ENCODE measurements at regions not wholly inside any gene's neighbourhood (a gene's known extent, or its start where the extent isn't known, plus 50 kb on each side); places are given as distances from the start of the nearest gene placed in this dataset.

GRCh38 chr11:121748068-121748467, 295.3 kb upstream of the SORL1-AS1 start:
- Mint-ChIP-seq H3K27me3 (ENCODE audit: low read depth) (peaks cover 2% of the 10 kb centered on the region; the same call in 1 of the 2 replicates), H3K4me3 (no peak overlapping the region), H3K36me3 (ENCODE audit: insufficient read depth in 1 of 3, low read depth in 3 of 3) (peaks cover 0 to 9% (median 2%) of the 10 kb centered on the region in 3 experiments; a peak in 2 of 7 replicates), H3K4me1 (0 out of 4 replicates have a peak, but pooled peaks cover 0 to 3% of the 10 kb centered on the region in 2 experiments), H3K27ac (no peak overlapping the region), H3K9me3 (peaks cover 10 to 13% of the 10 kb centered on the region in 2 experiments; a peak in 4 of 5 replicates)
- H3K9ac ChIP-seq (ENCODE audit: extremely low read depth, insufficient read length, low read length): no peak overlapping the region
- no peaks in the 10 kb centered on the region for H3K9me3 ChIP-seq (ENCODE audit: control insufficient read depth, low read depth, low read length)
- H3K79me2 ChIP-seq (ENCODE audit: insufficient read depth, low read length): no peaks in the 10 kb centered on the region
- no peak for TF ChIP-seq CTCF (conservative IDR thresholded peaks at IDR 0.05)
- no peaks in the 10 kb centered on the region for H3K4me1 ChIP-seq (ENCODE audit: insufficient read depth, low read length)
- no peak overlapping the region for H2BK20ac ChIP-seq (ENCODE audit: low read depth, low read length, poor library complexity, severe bottlenecking)
- H3T11ph ChIP-seq (ENCODE audit: low read length): no peak overlapping the region
- H2AFZ ChIP-seq (ENCODE audit: low read length): no peak overlapping the region
- H3K14ac ChIP-seq (ENCODE audit: insufficient read depth, low read length): no peak overlapping the region
- no peak overlapping the region for H4K8ac ChIP-seq (replicated peaks; ENCODE audit: insufficient read length, low read depth, low read length)
- no peak overlapping the region for H2AK5ac ChIP-seq (ENCODE audit: insufficient read length, low read length)
- H2BK15ac ChIP-seq (ENCODE audit: low read depth, low read length): no peak overlapping the region
- H3K56ac ChIP-seq (ENCODE audit: insufficient read length, low read depth, low read length): no peak overlapping the region
- H3K4ac ChIP-seq (ENCODE audit: low read depth, low read length): no peak overlapping the region
- no peak for DNase-seq
- no peak overlapping the region for H2BK12ac ChIP-seq (ENCODE audit: insufficient read length, low read depth, low read length)
- H2BK5ac ChIP-seq (ENCODE audit: insufficient read length, low read length): no peak overlapping the region
- no peak overlapping the region for H3K18ac ChIP-seq (ENCODE audit: insufficient read length, low read depth, low read length)
- H3K23me2 ChIP-seq (ENCODE audit: insufficient read length, low read depth, low read length, poor library complexity, severe bottlenecking): no peaks in the 10 kb centered on the region
- H3K27ac ChIP-seq (ENCODE audit: insufficient read length, low read depth, low read length): no peak overlapping the region
- H4K91ac ChIP-seq (ENCODE audit: insufficient read length, low read depth, low read length): no peak overlapping the region
- H2BK120ac ChIP-seq (ENCODE audit: low read depth, low read length, poor library complexity, severe bottlenecking): no peak overlapping the region
- no CpG with 5 or more reads among the region's 1 CpG for WGBS (ENCODE audit: extremely low coverage, insufficient read length, low lambda C conversion rate)
- no peak overlapping the region for H3K4me2 ChIP-seq (ENCODE audit: insufficient read depth, insufficient read length, low read length)
- no peaks in the 10 kb centered on the region for H3K79me1 ChIP-seq (ENCODE audit: insufficient read depth, low read depth, low read length, poor library complexity, severe bottlenecking)
- H3K23ac ChIP-seq (ENCODE audit: insufficient read length, low read depth, low read length): no peak overlapping the region
- H3K27me3 ChIP-seq (ENCODE audit: insufficient read depth, low read length): no peaks in the 10 kb centered on the region
- no peak overlapping the region for H4K5ac ChIP-seq (ENCODE audit: insufficient read length, low read depth, low read length)
- H4K20me1 ChIP-seq (ENCODE audit: control insufficient read depth, insufficient read depth, insufficient read length): no peaks in the 10 kb centered on the region
